GM21825 (cell line): ENCODE measurements at regions not wholly inside any gene's neighbourhood (a gene's known extent, or its start where the extent isn't known, plus 50 kb on each side); places are given as distances from the start of the nearest gene placed in this dataset.
"Not testable (repeated sequence)": the region's sequence is repeated elsewhere in the genome, so short reads cannot be mapped to it uniquely, and the experiment has no call there.

ENCODE experiments used
- ATAC-seq: cut with Tn5 transposase; IDR thresholded peaks from one replicate; pipeline ENCODE4 v1.9.1; 2021; ENCODE audit warnings: mild to moderate bottlenecking, moderate library complexity; ENCODE audit not compliant: unreplicated experiment

DNA sequence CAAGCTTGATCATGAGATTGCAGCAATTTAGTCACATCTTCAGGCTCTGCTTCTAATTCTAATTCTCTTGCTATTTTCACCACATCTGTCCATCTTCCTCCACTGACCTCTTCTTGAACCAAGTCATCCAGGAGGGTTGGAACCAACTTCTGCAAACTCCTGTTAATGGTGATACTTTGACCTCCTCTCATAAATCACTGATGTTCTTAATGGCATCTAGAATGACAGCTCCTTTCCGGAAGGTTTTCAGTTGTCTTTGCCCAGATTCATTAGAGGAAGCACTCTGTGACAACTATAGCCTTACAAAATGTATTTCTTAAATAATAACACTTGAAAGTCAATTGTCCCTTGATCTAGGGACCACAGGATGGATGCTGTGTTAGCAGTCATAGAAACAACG, 136.2 kb downstream of the IGLL1 start:
- not testable (repeated sequence) for ATAC-seq

DNA sequence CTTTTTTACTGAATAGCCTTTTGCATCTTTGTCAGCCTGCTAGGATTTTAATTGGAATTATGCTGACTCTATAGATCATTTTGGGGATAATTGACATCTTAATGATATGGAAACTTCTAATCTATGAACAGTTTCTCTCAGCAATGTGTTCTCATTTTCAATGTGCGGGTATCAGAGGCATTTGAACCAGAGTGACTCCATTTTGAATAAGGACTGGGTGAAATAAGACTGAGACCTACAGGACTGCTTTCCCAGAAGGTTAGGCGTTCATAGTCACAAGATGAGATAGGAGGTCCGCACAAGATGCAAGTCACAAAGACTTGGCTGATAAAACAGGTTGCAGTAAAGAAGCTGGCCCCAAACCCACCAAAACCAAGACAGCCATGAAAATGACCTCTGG, 140.5 kb downstream of the IGLL1 start:
- not testable (repeated sequence) for ATAC-seq

DNA sequence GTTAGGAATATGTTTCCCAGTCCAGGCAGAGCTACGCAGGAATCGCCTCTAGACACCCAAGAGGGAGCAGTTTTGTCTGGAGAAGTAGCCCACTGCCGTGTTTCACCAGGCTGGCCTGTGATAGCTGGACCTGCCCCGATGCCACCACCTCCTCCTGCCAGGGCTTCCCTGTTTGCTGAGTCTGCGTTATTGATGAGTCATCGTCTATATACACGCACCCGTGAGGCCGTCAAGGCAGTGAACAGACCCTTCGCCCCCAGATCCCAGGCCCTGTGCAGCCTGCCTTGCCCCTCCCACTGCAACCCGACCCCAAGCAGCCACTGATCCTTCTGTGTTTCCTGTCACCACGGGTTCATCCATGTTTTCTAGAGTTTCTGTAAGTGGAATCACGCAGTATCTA, 141.9 kb downstream of the IGLL1 start:
- no peak for ATAC-seq

DNA sequence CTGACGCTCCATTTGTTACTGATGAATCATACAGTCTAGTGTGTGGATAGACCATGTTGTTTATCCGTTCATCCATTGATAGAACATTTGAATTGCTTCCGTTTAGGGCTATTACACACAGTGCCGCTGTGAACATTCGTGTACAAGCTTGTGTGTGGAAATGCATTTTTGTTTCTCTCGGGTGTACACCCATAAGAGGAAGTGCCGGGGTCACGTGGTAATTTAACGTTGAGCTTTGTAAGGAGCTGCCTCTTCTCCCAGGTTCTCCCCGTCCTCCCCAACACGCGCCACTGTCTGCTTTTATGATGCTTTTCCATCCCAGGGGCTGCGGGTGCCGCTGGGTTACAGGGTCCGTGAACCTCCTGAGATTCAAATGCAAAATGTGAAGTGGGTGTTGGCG, 142.3 kb downstream of the IGLL1 start:
- ATAC-seq = no peak

GRCh38 chr22:23437107-23437395, 143.0 kb downstream of the IGLL1 start:
- ATAC-seq = not testable (repeated sequence)

GRCh38 chr22:23436354-23437106, 143.6 kb downstream of the IGLL1 start:
- ATAC-seq = not testable (repeated sequence)

DNA sequence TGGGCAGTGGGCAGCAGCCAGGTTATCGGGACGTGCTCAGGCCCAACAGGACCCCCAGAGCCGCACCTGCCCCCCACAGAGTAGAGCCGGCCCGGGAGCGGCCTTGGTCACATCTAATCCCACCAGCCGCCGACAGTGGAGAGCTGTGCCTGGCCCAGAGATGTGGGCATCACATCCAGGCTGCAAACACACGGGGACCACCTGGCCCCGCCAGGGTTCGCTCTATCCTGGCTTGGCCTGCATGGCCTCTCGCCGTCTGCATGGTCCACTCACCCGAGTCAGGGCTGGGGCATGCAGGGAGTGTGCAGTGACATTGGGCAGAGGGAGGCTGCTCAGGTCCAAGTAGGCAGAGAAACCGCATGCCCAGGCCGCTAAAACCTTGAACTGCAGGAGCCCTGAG, 144.9 kb downstream of the IGLL1 start:
- not testable (repeated sequence) for ATAC-seq

DNA sequence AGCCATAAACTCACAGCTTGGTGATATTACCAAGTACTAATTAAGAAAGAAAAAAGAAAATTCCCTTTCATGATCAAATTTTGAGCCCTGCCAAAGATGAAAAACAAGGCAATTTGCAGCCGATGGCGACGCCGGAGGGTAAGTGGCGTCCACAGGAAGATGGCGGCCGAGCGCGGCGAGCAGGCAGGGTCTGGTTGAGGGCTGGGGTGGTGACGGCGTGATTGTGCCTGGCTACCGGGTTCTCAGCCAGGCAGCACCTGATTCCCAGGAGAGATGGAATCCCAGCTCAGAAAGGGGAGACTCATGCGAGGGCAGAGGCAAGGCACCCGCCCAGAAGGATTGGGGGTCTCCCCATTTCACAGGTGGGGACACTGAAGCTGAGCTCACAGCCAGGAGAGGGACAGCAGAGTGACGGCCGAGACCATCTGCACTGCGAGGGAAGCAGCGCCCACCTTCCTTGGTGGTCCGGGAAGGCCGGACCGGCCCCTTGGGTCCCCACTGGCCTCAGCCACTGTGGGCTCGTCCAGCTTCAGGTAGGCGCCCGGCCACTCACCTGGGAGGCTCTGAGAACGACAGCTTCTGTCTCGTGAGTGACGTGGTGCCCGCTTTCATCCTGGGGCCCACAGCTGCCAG, 145.8 kb downstream of the IGLL1 start:
- ATAC-seq = not testable (repeated sequence)

DNA sequence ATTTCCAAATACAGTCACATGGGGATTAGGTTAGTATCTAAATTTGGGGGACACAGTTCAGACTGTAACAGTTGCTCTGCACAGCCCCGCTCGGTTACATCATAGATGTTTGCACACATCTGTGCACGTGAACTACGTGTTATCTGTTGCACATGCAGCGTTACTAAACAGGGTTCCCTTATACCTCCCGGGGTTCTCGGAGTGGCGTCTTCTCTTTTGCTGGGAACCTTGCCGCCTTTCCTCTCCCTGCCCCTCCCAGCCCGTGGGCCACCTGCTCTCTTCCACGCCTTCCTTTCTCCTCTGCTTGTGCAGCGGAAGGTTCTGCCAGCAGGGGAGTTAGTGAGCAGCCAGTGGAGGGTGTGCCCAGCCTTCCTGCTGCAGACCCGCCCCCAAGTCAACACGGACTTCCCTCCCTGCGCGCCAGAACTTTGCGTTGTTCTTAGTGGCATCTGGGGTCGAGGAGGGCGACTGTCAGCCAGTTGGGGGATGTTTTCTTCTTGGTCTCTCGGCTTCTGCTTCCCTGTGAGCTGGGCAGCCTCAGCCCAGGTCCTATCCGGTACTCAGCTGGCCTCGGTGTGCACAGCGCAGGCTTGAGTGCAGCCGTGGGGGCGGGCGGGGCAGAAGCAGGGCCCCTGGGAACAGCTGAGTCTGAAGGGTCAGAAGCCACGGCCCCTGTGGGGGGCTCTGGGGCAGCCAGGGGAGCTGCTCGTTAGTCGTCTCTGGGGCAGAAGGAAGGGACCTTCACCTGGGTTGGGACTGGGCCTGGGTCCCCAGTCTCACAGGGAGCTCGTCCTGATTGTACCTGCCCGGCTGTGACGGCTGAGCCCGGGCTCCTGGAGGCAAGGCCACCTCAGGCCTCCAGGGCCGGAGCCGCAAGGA, 146.7 kb downstream of the IGLL1 start:
- ATAC-seq = not testable (repeated sequence)

DNA sequence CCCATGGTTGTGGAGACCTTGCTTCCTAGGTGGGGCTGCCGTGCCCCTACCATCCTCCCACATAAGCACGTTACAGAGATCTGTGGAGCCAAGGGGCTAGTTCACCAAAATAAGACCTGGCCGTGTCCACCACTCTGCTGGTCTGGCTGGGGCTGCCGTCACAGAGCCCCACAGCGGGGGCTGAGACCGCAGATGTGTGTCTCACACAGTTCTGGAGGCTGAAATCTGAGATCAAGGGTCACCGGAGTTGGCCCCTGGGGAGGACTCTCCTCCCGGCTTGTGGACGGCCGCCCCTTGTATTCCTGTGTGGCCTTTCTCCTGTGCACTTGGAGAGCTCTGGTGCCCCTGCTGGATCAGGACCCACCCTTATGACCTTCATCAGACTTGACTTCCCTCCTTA, 147.4 kb downstream of the IGLL1 start:
- not testable (repeated sequence) for ATAC-seq

DNA sequence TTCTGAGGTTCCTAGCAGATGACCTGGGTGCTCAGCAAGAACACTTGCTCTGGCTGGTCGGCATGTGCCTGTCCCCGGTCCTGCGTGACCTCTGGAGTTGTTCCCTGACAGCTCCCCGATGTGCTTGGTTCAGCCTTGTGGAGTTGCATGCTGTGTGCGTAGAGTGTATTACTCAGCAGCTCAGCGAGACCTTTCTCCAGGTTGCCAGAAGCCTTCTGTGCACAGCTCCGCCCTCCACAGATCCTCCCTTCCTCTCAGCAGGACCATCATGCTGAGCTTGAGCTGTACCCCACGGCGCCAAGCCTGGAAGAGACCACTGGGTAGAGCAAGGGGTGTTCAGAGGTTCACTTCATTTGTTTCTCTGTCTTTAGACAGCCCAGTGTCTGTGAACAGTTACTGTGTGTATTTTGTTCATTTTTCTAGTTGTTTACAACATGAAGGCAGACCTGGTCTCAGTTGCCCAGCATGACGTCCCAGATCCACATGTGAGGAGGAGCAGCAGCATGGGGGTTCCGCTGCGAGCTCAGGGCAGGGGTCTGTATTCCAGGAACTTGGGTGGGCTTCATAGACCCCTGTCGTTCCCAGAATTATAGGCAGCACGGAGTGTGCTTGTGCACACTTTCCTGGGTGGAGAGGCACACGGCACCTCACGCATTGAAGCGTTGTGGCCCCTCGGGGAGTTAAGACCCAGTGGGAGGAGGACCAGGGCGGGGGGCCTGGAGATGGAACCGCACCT, 148.6 kb downstream of the IGLL1 start:
- no peak for ATAC-seq

GRCh38 chr22:23424551-23425068, 155.5 kb downstream of the IGLL1 start:
- not testable (repeated sequence) for ATAC-seq

DNA sequence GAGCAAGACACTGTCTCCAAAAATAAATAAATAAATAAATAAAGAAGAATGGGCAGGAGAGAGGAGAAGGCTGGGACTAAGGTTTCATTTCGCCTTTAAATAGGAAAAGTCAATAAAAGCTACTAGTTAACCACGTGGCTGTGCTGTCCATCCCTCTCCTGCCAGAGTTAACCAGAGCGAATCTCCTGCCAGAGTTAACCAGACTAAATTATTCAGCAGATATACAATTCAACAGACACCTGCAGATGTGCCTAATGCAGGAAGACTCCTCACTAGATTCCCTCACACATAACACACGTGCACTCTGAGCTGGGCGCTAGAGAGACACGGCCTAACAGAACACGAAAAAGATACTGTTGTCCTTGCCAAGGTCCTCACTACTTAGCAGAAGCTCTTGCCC, 156.1 kb downstream of the IGLL1 start:
- no peak for ATAC-seq

DNA sequence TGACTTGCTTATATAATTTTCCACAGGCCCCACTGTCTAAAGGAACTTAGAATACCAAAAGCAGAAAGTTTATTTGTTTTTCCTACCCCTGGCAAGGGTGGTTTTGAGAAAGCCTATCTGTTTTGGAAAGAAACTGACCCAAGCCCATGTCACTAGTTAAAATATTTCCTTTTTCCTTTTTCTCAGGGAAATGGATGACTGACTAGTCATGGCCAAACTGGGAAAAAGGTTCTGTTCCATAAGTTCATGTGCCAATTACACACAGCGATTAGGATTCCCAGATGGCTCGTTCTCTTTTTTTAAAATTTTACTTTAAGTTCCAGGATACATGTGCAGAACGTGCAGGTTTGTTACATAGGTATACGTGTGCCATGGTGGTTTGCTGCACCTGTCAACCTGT, 157.8 kb downstream of the IGLL1 start:
- not testable (repeated sequence) for ATAC-seq

- not testable (repeated sequence) for ATAC-seq
These were observed 158.8 kb downstream of the IGLL1 start for GRCh38 chr22:23421300-23421699.

DNA sequence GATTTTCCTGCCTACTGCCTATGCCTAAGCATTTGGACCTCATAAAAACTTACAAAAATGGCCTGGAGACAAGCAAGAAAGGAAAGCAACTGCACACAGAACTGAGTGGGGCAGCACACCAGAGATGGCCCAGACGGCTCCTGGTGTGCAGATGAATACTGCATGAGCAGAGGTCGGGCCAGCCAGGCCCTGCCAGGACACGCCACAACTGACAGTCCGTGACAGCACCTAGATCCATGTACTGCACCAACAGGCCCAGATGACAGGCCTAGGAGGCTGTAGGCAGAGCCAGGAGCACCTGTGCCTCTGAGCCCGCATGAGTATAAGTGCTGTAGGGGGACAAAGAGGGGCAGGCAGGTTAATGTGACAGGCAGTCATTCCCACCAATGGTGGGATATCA, 160.2 kb downstream of the IGLL1 start:
- ATAC-seq = no peak

DNA sequence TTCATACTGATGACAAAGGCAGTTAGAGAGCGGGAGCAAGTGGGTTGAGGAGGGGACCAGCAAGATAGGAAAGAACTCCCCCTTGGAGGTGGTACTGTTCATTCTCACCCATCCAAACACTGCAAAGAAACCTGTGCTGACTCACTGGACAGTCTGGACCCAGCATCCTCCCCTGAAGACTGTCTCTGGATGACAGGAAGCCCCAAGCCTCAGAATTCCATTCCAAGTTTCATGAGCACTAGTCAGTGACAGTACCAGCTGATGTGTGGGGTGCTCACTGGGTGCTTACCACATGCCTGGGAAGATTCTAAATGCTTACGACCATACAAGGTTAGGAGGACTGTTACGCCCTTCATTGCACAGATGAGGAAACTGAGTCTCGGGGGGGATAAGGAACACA, 160.9 kb downstream of the IGLL1 start:
- no peak for ATAC-seq

- no peak for ATAC-seq
These were observed 161.8 kb downstream of the IGLL1 start for GRCh38 chr22:23418159-23418788.

GRCh38 chr22:23417327-23417726, 162.8 kb downstream of the IGLL1 start:
- not testable (repeated sequence) for ATAC-seq

DNA sequence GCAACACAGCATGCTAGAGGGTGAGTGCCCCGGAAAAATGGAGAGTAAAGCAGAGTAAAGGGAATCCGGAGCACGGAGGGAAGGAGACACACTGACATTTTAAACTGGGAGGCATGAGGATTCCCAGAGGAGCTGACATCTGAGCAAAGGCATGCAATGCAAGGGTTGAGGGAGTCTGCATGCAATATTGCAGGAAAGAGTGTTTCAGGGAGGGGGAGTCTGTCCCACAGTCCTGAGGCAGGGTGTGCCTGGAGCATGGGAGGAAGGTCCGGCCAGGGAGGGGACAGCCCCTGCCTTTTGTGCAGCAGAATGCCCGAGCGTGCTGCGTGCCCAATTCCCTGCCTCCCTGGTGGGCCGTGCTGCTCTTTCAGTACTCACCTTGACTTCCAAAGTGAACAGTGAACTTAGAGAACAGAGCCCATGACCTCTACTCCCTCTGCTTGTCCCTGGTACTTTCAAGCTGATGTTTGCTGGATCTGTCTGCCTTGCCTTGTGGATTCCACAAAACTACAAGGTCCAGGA, 163.9 kb downstream of the IGLL1 start:
- not testable (repeated sequence) for ATAC-seq
